Upper lobe of left lung (tissue), 6 donors: ENCODE measurements at regions not wholly inside any gene's neighbourhood (a gene's known extent, or its start where the extent isn't known, plus 50 kb on each side); places are given as distances from the start of the nearest gene placed in this dataset.

Experiments used
- ATAC-seq, 2 donors: fragments of 200-7000 bp; cut with Tn5 transposase; one replicate each; pipeline ENCODE4 v1.9.1; 2022; ENCODE audit warnings: mild to moderate bottlenecking in 2 of 2, moderate library complexity in 2 of 2; ENCODE audit not compliant: low FRiP score in 2 of 2
- DNase-seq, 2 donors: peaks; one replicate each; pipeline ENCODE4 v3.0.0-alpha.2; 2019 to 2020
- H3K27ac ChIP-seq, 4 donors: fragments of 200-600 bp; sonication (generic); one replicate each; pipeline ENCODE4 v1.5.1; 2016 to 2019
- H3K27me3 ChIP-seq, 4 donors: fragments of 200-600 bp; sonication (generic); one replicate each; pipeline ENCODE4 v1.5.1; 2017 to 2019
- H3K36me3 ChIP-seq, 4 donors: fragments of 200-600 bp; sonication (generic); one replicate each; pipeline ENCODE4 v1.5.1; 2016 to 2019
- H3K4me1 ChIP-seq, 4 donors: fragments of 200-600 bp; sonication (generic); one replicate each; pipeline ENCODE4 v1.5.1; 2018 to 2019
- H3K4me3 ChIP-seq, 4 donors: fragments of 200-600 bp; sonication (generic); one replicate each; pipeline ENCODE4 v1.5.1; 2017 to 2019; ENCODE audit warnings: mild to moderate bottlenecking in 2 of 4, moderate library complexity in 1 of 4
- H3K9me3 ChIP-seq, 4 donors: fragments of 200-600 bp; sonication (generic); one replicate each; pipeline ENCODE4 v1.5.1; 2018 to 2019
- CTCF ChIP-seq, 6 experiments: fragments of 450-650 bp in 4 of 6; fragments of 200-600 bp in 2 of 6; sonication (generic) in 2 of 6; IDR thresholded peaks; one replicate each; pipeline ENCODE4 v1.5.1; 2016 to 2019; ENCODE audit warnings: antibody characterized with exemption in 6 of 6
- EP300 ChIP-seq, 4 donors: sonication (generic); formaldehyde crosslinking; IDR thresholded peaks; one replicate each; pipeline ENCODE4 v1.5.1; 2017; ENCODE audit warnings: antibody characterized with exemption in 4 of 4, control low read depth in 2 of 4
- POLR2A ChIP-seq, 4 donors: fragments of 450-650 bp; IDR thresholded peaks; one replicate each; pipeline ENCODE4 v1.5.1; 2016 to 2017; ENCODE audit warnings: antibody characterized with exemption in 4 of 4, mild to moderate bottlenecking in 2 of 4
- POLR2AphosphoS5 ChIP-seq, 2 donors: sonication (generic); formaldehyde crosslinking; IDR thresholded peaks; one replicate each; pipeline ENCODE4 v1.5.1; 2017; ENCODE audit warnings: antibody characterized with exemption in 2 of 2
- WGBS, 2 donors: methylation state at CpG; one replicate each; pipeline ENCODE4 v1.1.5; 2017 to 2018; 5-methylcytosine and 5-hydroxymethylcytosine counted together
- donor health status: DM: no; HTN: no; CAD: no; lungs with moderate emphysema.
- donor health status: DM: no; HTN: yes; CAD: no; lungs with severe emphysema.

- Histone ChIP-seq H3K4me3 (no peak overlapping the region), H3K27me3 (no peaks in the 10 kb centered on the region), H3K4me1 (no peaks in the 10 kb centered on the region), H3K9me3 (no peaks in the 10 kb centered on the region), H3K27ac (no peak overlapping the region), H3K36me3 (no peaks in the 10 kb centered on the region)
- DNase-seq (no peak), ATAC-seq (no peak)
- 77 to 80% methylated on average over 3 to 5 of the region's 5 CpGs for whole genome bisulfite sequencing, 2 donors
- TF ChIP-seq POLR2AphosphoS5 (IDR thresholded peaks at IDR 0.05) (no peak), EP300 (IDR thresholded peaks at IDR 0.05) (no peak), POLR2A (IDR thresholded peaks at IDR 0.05) (no peak), CTCF (IDR thresholded peaks at IDR 0.05) (no peak)
Measured at GRCh38 chr12:127613056-127613455, 653.9 kb upstream of the TMEM132C start.

GRCh38 chr12:127619869-127620734, 646.9 kb upstream of the TMEM132C start:
- H3K27ac ChIP-seq: no peak overlapping the region
- no peak overlapping the region for H3K4me3 ChIP-seq
- H3K27me3 ChIP-seq: no peaks in the 10 kb centered on the region
- no peaks in the 10 kb centered on the region for H3K9me3 ChIP-seq
- ATAC-seq: no peak
- 68 to 73% methylated on average over 10 of the region's 10 CpGs for WGBS, 2 donors
- H3K36me3 ChIP-seq: no peaks in the 10 kb centered on the region
- TF ChIP-seq CTCF (IDR thresholded peaks at IDR 0.05) (no peak), EP300 (IDR thresholded peaks at IDR 0.05) (no peak), POLR2A (IDR thresholded peaks at IDR 0.05) (no peak), POLR2AphosphoS5 (IDR thresholded peaks at IDR 0.05) (no peak)
- DNase-seq: no peak
- no peaks in the 10 kb centered on the region for H3K4me1 ChIP-seq

GRCh38 chr12:127620735-127621355, 646.1 kb upstream of the TMEM132C start:
- no peak for ATAC-seq
- H3K27ac ChIP-seq: no peak overlapping the region
- 55 to 69% methylated on average over 2 of the region's 2 CpGs for WGBS, 2 donors

GRCh38 chr12:127621366-127621765, 645.6 kb upstream of the TMEM132C start:
- WGBS, 2 donors: 70 to 78% methylated on average over 5 to 7 of the region's 9 CpGs
- ATAC-seq (peak in 1 of 2 donors; percentile 21), DNase-seq (peak in 1 of 2 donors; percentile 46)
- TF ChIP-seq POLR2A (IDR thresholded peaks at IDR 0.05) (no peak), POLR2AphosphoS5 (IDR thresholded peaks at IDR 0.05) (no peak), CTCF (IDR thresholded peaks at IDR 0.05) (no peak), EP300 (IDR thresholded peaks at IDR 0.05) (no peak)
- H3K4me3 ChIP-seq: no peak overlapping the region
- no peaks in the 10 kb centered on the region for H3K36me3 ChIP-seq
- H3K9me3 ChIP-seq: no peaks in the 10 kb centered on the region
- no peaks in the 10 kb centered on the region for H3K4me1 ChIP-seq
- H3K27ac ChIP-seq: no peak overlapping the region
- H3K27me3 ChIP-seq: no peaks in the 10 kb centered on the region

More at GRCh38 chr12:127620735-127621355, 646.1 kb upstream of the TMEM132C start:
- no peaks in the 10 kb centered on the region for H3K36me3 ChIP-seq
- no peaks in the 10 kb centered on the region for H3K9me3 ChIP-seq
- H3K4me1 ChIP-seq: no peaks in the 10 kb centered on the region
- TF ChIP-seq POLR2A (IDR thresholded peaks at IDR 0.05) (no peak), EP300 (IDR thresholded peaks at IDR 0.05) (no peak), CTCF (IDR thresholded peaks at IDR 0.05) (no peak), POLR2AphosphoS5 (IDR thresholded peaks at IDR 0.05) (no peak)
- H3K27me3 ChIP-seq: no peaks in the 10 kb centered on the region
- DNase-seq: no peak
- no peak overlapping the region for H3K4me3 ChIP-seq
